Endothelial cell of umbilical vein (primary cell): ENCODE measurements at regions not wholly inside any gene's neighbourhood (a gene's known extent, or its start where the extent isn't known, plus 50 kb on each side); places are given as distances from the start of the nearest gene placed in this dataset.

Experiments
- BruUV-seq: library from RNA; stranded (reverse); fragments of 400-500 nt; replicated peaks from 2 replicates; lab custom pipeline; 2021; lab: Mats Ljungman, UMichigan
- CTCF ChIA-PET: fragments of 300-600, 350-600 bp; sonication (Branson Sonifier 250); formaldehyde crosslinking; loops from one replicate; lab custom pipeline; 2021; ENCODE audit warnings: antibody characterized with exemption, inconsistent platforms; lab: Charles Lee
- POLR2A ChIA-PET: fragments of 300-600, 350-600 bp; sonication (Branson Sonifier 250); formaldehyde crosslinking; loops from one replicate; lab custom pipeline; 2021; ENCODE audit warnings: antibody characterized with exemption, inconsistent platforms; lab: Charles Lee
- DNase-seq: peaks from one replicate; pipeline ENCODE4 v3.0.0-alpha.2; 2011; ENCODE audit warnings: low read depth, low spot score
- FAIRE-seq: peaks from 2 replicates; lab custom pipeline; 2011; peaks lifted over from hg19 to GRCh38; lab: Jason Lieb, UNC
- H2AFZ ChIP-seq: 2 replicates; pipeline ENCODE4 v1.6.0; 2012; ENCODE audit warnings: low read depth, low read length, control low read depth, inconsistent platforms
- H3K27ac ChIP-seq: 2 replicates; pipeline ENCODE4 v1.5.1; 2011; ENCODE audit warnings: low read depth, mild to moderate bottlenecking, control low read depth, low read length, moderate library complexity; ENCODE audit not compliant: insufficient read depth
- H3K27me3 ChIP-seq, 2 experiments: 2 replicates each; pipeline versions ENCODE4 v1.6.0 to v1.6.1; 2011; ENCODE audit warnings: low read length in 2 of 2, mixed read lengths in 1 of 2; ENCODE audit not compliant: control insufficient read depth in 2 of 2, insufficient read depth in 2 of 2
- H3K36me3 ChIP-seq, 2 experiments: 2 replicates in 1 of 2; 3 replicates in 1 of 2; pipeline ENCODE4 v1.5.1; 2011; ENCODE audit warnings: low read length in 2 of 2, mild to moderate bottlenecking in 1 of 2, moderate library complexity in 1 of 2; ENCODE audit not compliant: control insufficient read depth in 2 of 2, insufficient read depth in 2 of 2; ENCODE audit errors: extremely low read depth in 1 of 2
- H3K4me1 ChIP-seq: 3 replicates; pipeline ENCODE4 v1.5.1; 2011; ENCODE audit warnings: mild to moderate bottlenecking, low read length; ENCODE audit not compliant: control insufficient read depth, insufficient read depth; ENCODE audit errors: extremely low read depth
- H3K4me2 ChIP-seq: 2 replicates; pipeline ENCODE4 v1.6.1; 2011; ENCODE audit warnings: low read length, control low read depth, mixed read lengths; ENCODE audit not compliant: insufficient read depth
- H3K4me3 ChIP-seq, 3 experiments: fragments of 200-600 bp in 1 of 3; sonication (generic), shearing (Covaris generic) in 1 of 3; replicated peaks in 1 of 3; 2 replicates each; pipeline ENCODE4 v1.5.1; 2011 to 2016; ENCODE audit warnings: control low read depth in 3 of 3, low read length in 3 of 3, mild to moderate bottlenecking in 2 of 3, inconsistent platforms in 1 of 3, low read depth in 1 of 3, moderate library complexity in 1 of 3; ENCODE audit not compliant: insufficient read depth in 1 of 3
- H3K79me2 ChIP-seq: 2 replicates; pipeline ENCODE4 v1.6.0; 2012; ENCODE audit warnings: low read length, inconsistent platforms; ENCODE audit not compliant: control insufficient read depth, insufficient read depth
- H3K9ac ChIP-seq: replicated peaks from 2 replicates; pipeline ENCODE3; 2011; ENCODE audit warnings: low read length, control low read depth; ENCODE audit not compliant: insufficient read depth; ENCODE audit errors: extremely low read depth
- H3K9me1 ChIP-seq: replicated peaks from 3 replicates; pipeline ENCODE4 v1.6.0; 2011; ENCODE audit warnings: mild to moderate bottlenecking, low read length; ENCODE audit not compliant: control insufficient read depth, insufficient read depth; ENCODE audit errors: extremely low read depth
- H3K9me3 ChIP-seq: replicated peaks from 2 replicates; pipeline ENCODE4 v1.5.1; 2012; ENCODE audit warnings: low read length, inconsistent platforms; ENCODE audit not compliant: control insufficient read depth, insufficient read depth
- H4K20me1 ChIP-seq: replicated peaks from 2 replicates; pipeline ENCODE3; 2011; ENCODE audit warnings: mild to moderate bottlenecking, low read length; ENCODE audit not compliant: control insufficient read depth, insufficient read depth; ENCODE audit errors: extremely low read depth
- EZH2 ChIP-seq: IDR thresholded peaks from 2 replicates; pipeline ENCODE4 v1.6.1; 2012; ENCODE audit warnings: borderline replicate concordance, low read depth, mild to moderate bottlenecking, moderate library complexity, low read length, inconsistent platforms; ENCODE audit not compliant: severe bottlenecking
- FOS ChIP-seq: IDR thresholded peaks from 2 replicates; pipeline ENCODE4 v1.6.1; 2011; ENCODE audit warnings: mild to moderate bottlenecking, low read length, moderate library complexity, borderline replicate concordance; ENCODE audit not compliant: insufficient read depth
- GATA2 ChIP-seq: IDR thresholded peaks from 2 replicates; pipeline ENCODE4 v1.7.0; 2011; ENCODE audit warnings: low read depth, mild to moderate bottlenecking, moderate library complexity, mixed read lengths, low read length; ENCODE audit not compliant: insufficient read length, insufficient read depth
- JUN ChIP-seq: IDR thresholded peaks from 2 replicates; pipeline ENCODE4 v1.6.1; 2011; ENCODE audit warnings: borderline replicate concordance, low read depth; ENCODE audit not compliant: insufficient read length, insufficient read depth
- MYC ChIP-seq: IDR thresholded peaks from one replicate; pipeline ENCODE4 v1.6.1; 2011; ENCODE audit warnings: mild to moderate bottlenecking, low read depth, low read length
- POLR2AphosphoS5 ChIP-seq: IDR thresholded peaks from 2 replicates; pipeline ENCODE4 v1.6.1; 2012; ENCODE audit warnings: low read depth, mild to moderate bottlenecking, control low read depth, low read length, moderate library complexity; ENCODE audit not compliant: insufficient read depth
- dilution Hi-C: fragments of 300-500 bp; cut with MboI; formaldehyde crosslinking; loops from one replicate; pipeline ENCODE4 v1.15.0; 2019; ENCODE audit warnings: low sequenced_read_pairs; ENCODE audit not compliant: extremely low pct_ligation_motif_present
- intact Hi-C: fragments of 100-400 bp; cut with micrococcal nuclease; formaldehyde crosslinking; loops from one replicate; pipeline ENCODE4 v1.10.0; 2022
- TF ChIP-seq, protein P1 (sequence below), 2 donors: IDR thresholded peaks; 1 replicate in 1 of 2; 2 replicates in 1 of 2; pipeline ENCODE4 v1.5.1; 2011; ENCODE audit warnings: low read length in 2 of 2, mild to moderate bottlenecking in 2 of 2, moderate library complexity in 2 of 2, control low read depth in 1 of 2, inconsistent platforms in 1 of 2, low read depth in 1 of 2; ENCODE audit not compliant: insufficient read depth in 1 of 2; ENCODE audit errors: extremely low read depth in 1 of 2

DNA sequence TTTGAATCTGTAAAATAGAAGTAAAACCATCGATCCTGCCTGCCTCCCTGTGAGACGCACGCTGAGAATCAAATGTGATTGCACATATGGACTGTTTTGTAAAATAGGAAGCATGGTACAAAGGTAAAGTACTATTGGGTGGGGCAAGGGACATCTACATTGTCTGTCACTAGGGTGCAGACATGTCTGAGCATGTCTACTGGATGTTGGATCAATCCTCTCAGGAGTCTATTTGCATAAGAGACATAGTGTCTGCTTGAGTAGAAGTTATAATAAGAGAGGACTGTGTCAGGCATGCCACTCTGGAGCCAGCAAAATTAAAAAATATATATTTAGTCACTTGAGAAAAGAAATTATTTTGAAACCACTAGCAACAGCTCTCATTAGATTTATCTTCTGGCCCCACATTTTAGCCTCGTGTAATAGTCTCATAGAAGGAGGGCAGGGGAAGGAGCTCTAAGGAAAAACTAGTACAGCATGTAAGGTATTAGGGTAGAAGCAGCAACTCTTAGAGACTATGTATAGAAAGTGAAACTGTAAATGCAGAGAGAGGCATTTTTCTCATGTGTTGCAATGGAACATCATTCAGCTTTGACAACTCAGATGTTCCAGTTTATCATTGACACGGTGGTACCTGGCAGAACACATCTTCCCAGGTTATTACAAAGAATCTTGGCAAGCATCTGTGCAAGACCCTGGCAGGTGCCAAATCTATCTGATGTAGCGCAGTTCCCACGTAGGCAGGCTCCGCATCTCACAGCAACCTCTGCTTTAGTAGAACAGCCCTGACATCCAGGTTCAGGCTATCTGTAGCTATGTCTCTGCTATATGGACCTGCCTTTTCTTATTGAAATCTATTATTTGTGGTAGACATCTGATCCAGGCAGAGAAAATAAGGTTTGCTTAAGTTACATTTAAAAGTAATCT is 85.2 kb upstream of the CHL1 start:
- Histone ChIP-seq H3K4me3 (no peak overlapping the region), H3K79me2 (no peaks in the 10 kb centered on the region), H4K20me1 (no peaks in the 10 kb centered on the region), H3K4me2 (no peak overlapping the region), H3K9me3 (no peaks in the 10 kb centered on the region), H3K27ac (no peak overlapping the region), H3K27me3 (no peaks in the 10 kb centered on the region), H3K9ac (no peak overlapping the region), H2AFZ (no peak overlapping the region), H3K4me1 (no peaks in the 10 kb centered on the region), H3K9me1 (no peaks in the 10 kb centered on the region), H3K36me3 (no peaks in the 10 kb centered on the region)
- ChIA-PET POLR2A (no interaction called here), CTCF (no interaction called here)
- FAIRE-seq (no peak), DNase-seq (no peak)
- no peak for TF ChIP-seq GATA2
- TF ChIP-seq MYC: no peak
- TF ChIP-seq FOS: no peak
- no peak for TF ChIP-seq POLR2AphosphoS5
- TF ChIP-seq, protein P1, sequence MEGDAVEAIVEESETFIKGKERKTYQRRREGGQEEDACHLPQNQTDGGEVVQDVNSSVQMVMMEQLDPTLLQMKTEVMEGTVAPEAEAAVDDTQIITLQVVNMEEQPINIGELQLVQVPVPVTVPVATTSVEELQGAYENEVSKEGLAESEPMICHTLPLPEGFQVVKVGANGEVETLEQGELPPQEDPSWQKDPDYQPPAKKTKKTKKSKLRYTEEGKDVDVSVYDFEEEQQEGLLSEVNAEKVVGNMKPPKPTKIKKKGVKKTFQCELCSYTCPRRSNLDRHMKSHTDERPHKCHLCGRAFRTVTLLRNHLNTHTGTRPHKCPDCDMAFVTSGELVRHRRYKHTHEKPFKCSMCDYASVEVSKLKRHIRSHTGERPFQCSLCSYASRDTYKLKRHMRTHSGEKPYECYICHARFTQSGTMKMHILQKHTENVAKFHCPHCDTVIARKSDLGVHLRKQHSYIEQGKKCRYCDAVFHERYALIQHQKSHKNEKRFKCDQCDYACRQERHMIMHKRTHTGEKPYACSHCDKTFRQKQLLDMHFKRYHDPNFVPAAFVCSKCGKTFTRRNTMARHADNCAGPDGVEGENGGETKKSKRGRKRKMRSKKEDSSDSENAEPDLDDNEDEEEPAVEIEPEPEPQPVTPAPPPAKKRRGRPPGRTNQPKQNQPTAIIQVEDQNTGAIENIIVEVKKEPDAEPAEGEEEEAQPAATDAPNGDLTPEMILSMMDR (IDR thresholded peaks at IDR 0.05; ENCODE audit: extremely low read depth in 1 of 2, insufficient read depth in 1 of 2, low read depth in 1 of 2, low read length in 2 of 2): no peak
- TF ChIP-seq EZH2: no peak
- no peak for TF ChIP-seq JUN
- BruUV-seq: no TSS peak
- intact Hi-C loops: no loop called here
- dilution Hi-C loops: no loop called here
